ENCODE measurements at regions not wholly inside any gene's neighbourhood (a gene's known extent, or its start where the extent isn't known, plus 50 kb on each side); places are given as distances from the start of the nearest gene placed in this dataset.

DNA sequence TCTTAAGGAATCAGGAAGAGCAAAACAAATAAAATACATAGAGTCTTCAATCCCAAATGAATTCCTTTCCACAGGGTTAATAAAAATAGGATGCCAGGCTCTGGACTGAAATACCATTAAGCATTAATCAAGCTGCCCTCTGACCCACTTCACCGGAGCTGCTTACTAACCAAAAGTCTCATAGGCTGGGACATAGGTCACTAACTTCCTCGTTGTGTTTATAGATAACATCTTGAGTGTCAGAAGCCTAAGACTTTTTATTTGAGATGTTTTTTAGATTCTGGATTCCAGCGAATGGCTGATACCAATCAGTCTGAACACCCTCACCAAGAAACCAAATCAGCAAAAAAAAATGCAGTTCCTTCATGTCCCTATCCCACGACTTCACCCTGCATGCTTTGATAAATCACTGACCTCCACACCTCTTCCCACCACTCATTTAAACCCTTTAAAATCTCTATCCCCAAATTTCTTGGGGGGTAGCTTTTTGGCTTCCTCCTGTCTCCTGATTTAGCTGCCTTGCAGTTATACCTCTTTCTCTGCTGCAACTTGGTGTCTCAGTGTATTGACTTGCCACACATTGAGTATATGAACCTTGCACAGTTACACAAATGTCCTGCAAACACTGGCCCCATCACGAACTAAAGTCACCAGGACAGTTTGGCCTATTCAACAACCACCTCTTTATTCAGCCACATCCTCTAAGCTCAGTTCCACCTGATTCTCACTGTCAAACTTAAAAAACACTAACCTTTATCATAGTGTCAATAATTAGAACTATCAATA, 399.3 kb downstream of the METTL4 start:
- no peaks in the 10 kb centered on the region for H3K27me3 ChIP-seq (ENCODE audit: control insufficient read depth, insufficient read depth, low read length)
- intact Hi-C loops (cut with DNase I): no loop called here
- H3K4me3 ChIP-seq (ENCODE audit: low read length in 3 of 3): no peak overlapping the region
- peak overlapping the region in 1 of 2 donors; percentile 9 for H3K27ac ChIP-seq (ENCODE audit: low read depth in 2 of 2, low read length in 2 of 2)
- H3K36me3 ChIP-seq (ENCODE audit: control insufficient read depth in 2 of 3, insufficient read depth in 3 of 3, low read length in 3 of 3): no peaks in the 10 kb centered on the region
- H3K9me3 ChIP-seq (ENCODE audit: control insufficient read depth in 2 of 3, insufficient read depth in 1 of 3, low read length in 3 of 3): no peaks in the 10 kb centered on the region
- FAIRE-seq (no peak), DNase-seq (no peak)
- TF ChIP-seq, protein P1, sequence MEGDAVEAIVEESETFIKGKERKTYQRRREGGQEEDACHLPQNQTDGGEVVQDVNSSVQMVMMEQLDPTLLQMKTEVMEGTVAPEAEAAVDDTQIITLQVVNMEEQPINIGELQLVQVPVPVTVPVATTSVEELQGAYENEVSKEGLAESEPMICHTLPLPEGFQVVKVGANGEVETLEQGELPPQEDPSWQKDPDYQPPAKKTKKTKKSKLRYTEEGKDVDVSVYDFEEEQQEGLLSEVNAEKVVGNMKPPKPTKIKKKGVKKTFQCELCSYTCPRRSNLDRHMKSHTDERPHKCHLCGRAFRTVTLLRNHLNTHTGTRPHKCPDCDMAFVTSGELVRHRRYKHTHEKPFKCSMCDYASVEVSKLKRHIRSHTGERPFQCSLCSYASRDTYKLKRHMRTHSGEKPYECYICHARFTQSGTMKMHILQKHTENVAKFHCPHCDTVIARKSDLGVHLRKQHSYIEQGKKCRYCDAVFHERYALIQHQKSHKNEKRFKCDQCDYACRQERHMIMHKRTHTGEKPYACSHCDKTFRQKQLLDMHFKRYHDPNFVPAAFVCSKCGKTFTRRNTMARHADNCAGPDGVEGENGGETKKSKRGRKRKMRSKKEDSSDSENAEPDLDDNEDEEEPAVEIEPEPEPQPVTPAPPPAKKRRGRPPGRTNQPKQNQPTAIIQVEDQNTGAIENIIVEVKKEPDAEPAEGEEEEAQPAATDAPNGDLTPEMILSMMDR (IDR thresholded peaks at IDR 0.05; ENCODE audit: borderline replicate concordance, extremely low read depth, insufficient read depth): no peak
- no peak overlapping the region for H3K9ac ChIP-seq (ENCODE audit: low read length in 3 of 3)
- no peaks in the 10 kb centered on the region for H3K4me1 ChIP-seq (ENCODE audit: control insufficient read depth in 2 of 3, insufficient read depth in 2 of 3, low read depth in 1 of 3, low read length in 3 of 3)

GRCh38 chr18:2172881-2173280, 398.4 kb downstream of the METTL4 start:
- H3K27ac ChIP-seq (ENCODE audit: low read depth in 2 of 2, low read length in 2 of 2): no peak overlapping the region
- H3K36me3 ChIP-seq (ENCODE audit: control insufficient read depth in 2 of 3, insufficient read depth in 3 of 3, low read length in 3 of 3): no peaks in the 10 kb centered on the region
- H3K4me3 ChIP-seq (ENCODE audit: low read length in 3 of 3): no peak overlapping the region
- TF ChIP-seq, protein P1 (IDR thresholded peaks at IDR 0.05; ENCODE audit: borderline replicate concordance, extremely low read depth, insufficient read depth): no peak
- intact Hi-C loops (cut with DNase I): no loop called here
- no peaks in the 10 kb centered on the region for H3K4me1 ChIP-seq (ENCODE audit: control insufficient read depth in 2 of 3, insufficient read depth in 2 of 3, low read depth in 1 of 3, low read length in 3 of 3)
- no peak for DNase-seq
- FAIRE-seq: no peak
- H3K9ac ChIP-seq (ENCODE audit: low read length in 3 of 3): no peak overlapping the region
- no peaks in the 10 kb centered on the region for H3K27me3 ChIP-seq (ENCODE audit: control insufficient read depth, insufficient read depth, low read length)
- no peaks in the 10 kb centered on the region for H3K9me3 ChIP-seq (ENCODE audit: control insufficient read depth in 2 of 3, insufficient read depth in 1 of 3, low read length in 3 of 3)

GRCh38 chr18:2173486-2173885, 397.8 kb downstream of the METTL4 start:
- Histone ChIP-seq H3K27ac (ENCODE audit: low read depth in 2 of 2, low read length in 2 of 2) (no peak overlapping the region), H3K4me1 (ENCODE audit: control insufficient read depth in 2 of 3, insufficient read depth in 2 of 3, low read depth in 1 of 3, low read length in 3 of 3) (no peaks in the 10 kb centered on the region), H3K27me3 (ENCODE audit: control insufficient read depth, insufficient read depth, low read length) (no peaks in the 10 kb centered on the region), H3K36me3 (ENCODE audit: control insufficient read depth in 2 of 3, insufficient read depth in 3 of 3, low read length in 3 of 3) (no peaks in the 10 kb centered on the region), H3K4me3 (ENCODE audit: low read length in 3 of 3) (no peak overlapping the region), H3K9ac (ENCODE audit: low read length in 3 of 3) (no peak overlapping the region), H3K9me3 (ENCODE audit: control insufficient read depth in 2 of 3, insufficient read depth in 1 of 3, low read length in 3 of 3) (no peaks in the 10 kb centered on the region)
- intact Hi-C loops (cut with DNase I): no loop called here
- TF ChIP-seq, protein P1 (IDR thresholded peaks at IDR 0.05; ENCODE audit: borderline replicate concordance, extremely low read depth, insufficient read depth): no peak
- FAIRE-seq (no peak), DNase-seq (peak in 2 of 5 donors; percentile 2 to 11)

Measured in kidney (tissue), 13 donors.